AG09319 (cell line): ENCODE measurements at regions not wholly inside any gene's neighbourhood (a gene's known extent, or its start where the extent isn't known, plus 50 kb on each side); places are given as distances from the start of the nearest gene placed in this dataset.

ENCODE experiments used
- DNase-seq: peaks from one replicate; pipeline ENCODE4 v3.0.0-alpha.2; 2010; ENCODE audit warnings: low read depth; ENCODE audit errors: extremely low read depth
- TF ChIP-seq, protein P1 (sequence below): IDR thresholded peaks from 2 replicates; pipeline ENCODE4 v1.5.1; 2011; ENCODE audit warnings: low read depth, mild to moderate bottlenecking, inconsistent platforms, low read length, moderate library complexity

DNA sequence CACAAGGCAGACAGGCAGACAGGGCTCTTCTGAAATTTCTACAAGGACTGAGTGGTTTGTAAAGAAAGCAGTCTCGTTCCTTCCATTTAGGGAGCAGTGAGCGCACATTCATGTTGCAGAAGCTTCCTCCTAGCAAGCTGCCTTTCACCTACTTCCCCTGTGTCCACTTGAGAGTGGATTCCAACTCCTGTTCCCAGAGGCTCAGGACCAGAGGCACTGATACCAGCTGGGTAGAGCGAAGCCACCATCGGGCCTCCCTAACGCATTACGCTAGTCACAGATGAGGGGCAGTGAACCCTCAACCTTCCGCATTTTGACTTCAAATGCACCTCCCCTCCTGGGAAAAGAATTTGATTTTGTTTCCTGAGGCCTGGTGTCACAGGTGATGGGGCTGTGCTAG lies 215.8 kb downstream of the SIPA1L2 start:
- no peak for DNase-seq
- TF ChIP-seq, protein P1, sequence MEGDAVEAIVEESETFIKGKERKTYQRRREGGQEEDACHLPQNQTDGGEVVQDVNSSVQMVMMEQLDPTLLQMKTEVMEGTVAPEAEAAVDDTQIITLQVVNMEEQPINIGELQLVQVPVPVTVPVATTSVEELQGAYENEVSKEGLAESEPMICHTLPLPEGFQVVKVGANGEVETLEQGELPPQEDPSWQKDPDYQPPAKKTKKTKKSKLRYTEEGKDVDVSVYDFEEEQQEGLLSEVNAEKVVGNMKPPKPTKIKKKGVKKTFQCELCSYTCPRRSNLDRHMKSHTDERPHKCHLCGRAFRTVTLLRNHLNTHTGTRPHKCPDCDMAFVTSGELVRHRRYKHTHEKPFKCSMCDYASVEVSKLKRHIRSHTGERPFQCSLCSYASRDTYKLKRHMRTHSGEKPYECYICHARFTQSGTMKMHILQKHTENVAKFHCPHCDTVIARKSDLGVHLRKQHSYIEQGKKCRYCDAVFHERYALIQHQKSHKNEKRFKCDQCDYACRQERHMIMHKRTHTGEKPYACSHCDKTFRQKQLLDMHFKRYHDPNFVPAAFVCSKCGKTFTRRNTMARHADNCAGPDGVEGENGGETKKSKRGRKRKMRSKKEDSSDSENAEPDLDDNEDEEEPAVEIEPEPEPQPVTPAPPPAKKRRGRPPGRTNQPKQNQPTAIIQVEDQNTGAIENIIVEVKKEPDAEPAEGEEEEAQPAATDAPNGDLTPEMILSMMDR: no peak

DNA sequence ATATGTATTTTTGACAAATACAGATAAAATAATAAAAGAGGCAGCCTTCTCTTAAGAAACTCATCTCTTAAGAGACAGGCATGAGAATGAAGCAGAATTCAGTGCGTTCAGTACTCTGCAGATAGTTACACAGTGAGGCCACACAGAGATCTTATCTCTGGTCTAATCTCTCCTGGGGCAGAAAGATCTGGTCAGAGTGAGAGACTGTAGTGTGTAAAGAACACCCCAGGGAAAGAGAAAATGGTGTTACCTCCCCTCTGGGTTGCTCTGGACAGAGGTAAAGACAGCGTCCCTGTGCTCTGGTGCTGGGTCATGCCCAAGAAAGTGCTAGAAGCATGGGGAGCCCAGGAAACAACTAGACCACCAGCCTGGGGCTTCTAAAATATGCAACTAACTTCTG lies 216.3 kb downstream of the SIPA1L2 start:
- no peak for DNase-seq
- TF ChIP-seq, protein P1: no peak

DNA sequence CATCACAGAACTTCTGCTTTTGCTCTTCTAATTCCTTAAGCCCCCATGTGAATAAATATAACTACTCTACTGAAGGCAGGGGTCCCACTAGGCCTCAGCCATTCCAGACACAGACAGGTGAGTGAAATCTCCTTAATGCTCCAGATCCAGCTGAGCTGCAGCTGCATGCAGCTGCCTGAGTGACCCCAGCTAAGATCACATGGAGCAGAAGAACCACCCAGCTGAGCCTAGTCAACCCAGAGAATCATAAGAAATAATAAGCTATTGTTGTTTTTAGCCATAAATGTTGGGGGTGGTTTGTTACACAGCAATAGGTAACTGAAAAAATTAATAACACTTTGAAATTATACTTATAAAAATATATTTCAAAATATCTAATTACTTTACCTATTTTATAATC lies 220.3 kb downstream of the SIPA1L2 start:
- no peak for DNase-seq

DNA sequence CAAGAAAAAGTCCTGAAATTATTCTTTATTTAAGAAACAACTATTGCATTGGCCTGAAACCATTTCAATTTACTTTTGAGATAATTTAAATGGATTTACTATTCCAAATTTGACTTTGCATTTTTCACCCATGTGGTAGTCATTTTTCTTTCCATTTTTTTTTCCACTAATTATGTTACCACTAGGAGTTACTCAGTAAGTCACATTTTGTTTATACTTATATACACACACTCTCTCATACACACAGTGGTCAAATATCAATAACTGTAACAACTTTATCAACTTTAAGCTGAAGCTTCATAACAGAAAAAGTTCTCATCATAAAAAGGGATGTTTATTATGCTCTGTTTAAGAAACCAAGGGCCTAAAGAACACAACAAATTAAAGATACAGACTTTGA lies 222.8 kb downstream of the SIPA1L2 start:
- no peak for DNase-seq
- TF ChIP-seq, protein P1: no peak

More for the DNA sequence above, 220.3 kb downstream of the SIPA1L2 start:
- TF ChIP-seq, protein P1: no peak

DNA sequence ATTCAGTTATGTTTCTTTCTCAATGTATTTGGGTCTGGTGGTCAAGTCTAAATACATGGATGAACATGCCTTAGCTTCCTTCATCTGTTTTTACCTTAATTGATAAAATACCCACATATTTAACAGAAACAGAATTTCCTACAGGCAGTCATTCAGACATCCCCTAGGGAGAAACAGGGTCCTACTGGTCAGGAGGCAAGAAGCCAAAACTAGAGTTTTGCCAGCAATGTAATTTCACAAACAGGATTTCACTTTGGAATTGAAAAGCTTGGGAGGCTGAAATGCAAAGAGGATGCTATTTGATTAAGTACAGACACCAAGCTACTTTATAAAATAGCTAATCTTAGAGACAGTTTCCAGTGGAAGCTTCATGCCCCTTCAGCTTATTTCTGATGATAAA lies 224.2 kb downstream of the SIPA1L2 start:
- no peak for DNase-seq

DNA sequence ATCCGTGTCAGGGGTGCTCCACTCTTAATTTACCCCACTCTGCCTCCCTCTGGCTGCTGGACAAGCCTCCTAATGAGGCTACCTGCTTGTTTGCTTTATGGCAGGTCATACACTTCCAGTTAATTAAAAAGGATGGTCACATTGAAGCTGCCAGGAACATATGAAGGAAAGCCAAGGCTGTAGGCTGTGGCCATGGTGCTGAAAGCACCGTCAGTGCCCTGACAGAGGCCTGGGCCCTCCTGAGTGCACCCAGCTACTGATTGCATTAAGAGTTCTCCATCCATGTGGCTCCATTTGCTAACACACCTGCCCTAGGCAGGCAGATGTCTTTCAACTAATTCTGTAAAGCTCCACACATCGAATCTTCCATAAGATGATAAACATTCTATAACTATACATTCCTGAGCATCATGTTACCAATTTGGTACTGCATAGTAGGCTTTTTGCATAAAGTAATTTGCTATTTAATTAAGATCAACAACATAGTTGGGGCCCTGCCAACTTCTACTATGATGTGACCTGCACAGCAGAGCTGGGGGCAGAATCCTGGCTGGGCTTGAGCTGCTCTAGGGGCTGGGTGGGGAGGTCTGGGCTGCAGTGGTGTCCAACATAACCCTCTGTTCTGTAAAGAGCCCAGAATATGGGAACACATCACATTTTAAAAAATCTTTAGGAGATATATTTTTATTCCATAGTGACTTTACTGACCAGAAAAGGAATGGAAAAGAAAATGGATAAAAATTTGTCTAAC lies 224.8 kb downstream of the SIPA1L2 start:
- TF ChIP-seq, protein P1: no peak
- no peak for DNase-seq

More for the DNA sequence above, 224.2 kb downstream of the SIPA1L2 start:
- TF ChIP-seq, protein P1: no peak

DNA sequence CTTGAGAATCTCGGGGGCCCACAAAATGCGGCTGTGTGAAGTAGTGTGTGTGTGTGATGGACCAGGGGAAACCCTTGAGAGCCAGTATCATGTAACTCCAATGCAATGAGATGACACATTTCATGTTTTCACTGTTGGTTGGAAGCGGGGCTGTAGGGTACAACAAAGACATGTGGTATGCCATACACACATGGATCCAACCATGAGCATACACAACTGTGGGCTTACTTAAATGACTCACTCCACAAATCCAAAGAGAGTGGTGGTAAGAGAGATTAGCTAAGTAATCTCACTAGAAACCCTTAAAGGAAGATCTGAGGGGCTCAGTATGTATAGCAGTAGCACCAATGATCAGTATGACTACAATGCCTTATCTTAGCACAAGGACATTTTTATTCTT lies 225.7 kb downstream of the SIPA1L2 start:
- no peak for DNase-seq
- TF ChIP-seq, protein P1: no peak
